GM12891 (cell line): ENCODE measurements at regions not wholly inside any gene's neighbourhood (a gene's known extent, or its start where the extent isn't known, plus 50 kb on each side); places are given as distances from the start of the nearest gene placed in this dataset.

ENCODE experiments used
- PAX5 ChIP-seq: IDR thresholded peaks from 2 replicates; pipeline ENCODE4 v1.6.1; 2011; ENCODE audit warnings: low read length, moderate library complexity, mild to moderate bottlenecking; ENCODE audit not compliant: insufficient read depth, severe bottlenecking
- POLR2A ChIP-seq: IDR thresholded peaks from 2 replicates; pipeline ENCODE4 v1.6.1; 2011; ENCODE audit warnings: low read depth, low read length, control low read depth
- POLR2AphosphoS5 ChIP-seq: IDR thresholded peaks from 2 replicates; pipeline ENCODE4 v1.6.1; 2011; ENCODE audit warnings: low read depth, low read length, control low read depth
- POU2F2 ChIP-seq: IDR thresholded peaks from 2 replicates; pipeline ENCODE4 v1.6.1; 2011; ENCODE audit warnings: low read depth, mild to moderate bottlenecking, control low read depth, low read length, moderate library complexity
- SPI1 ChIP-seq: IDR thresholded peaks from 2 replicates; pipeline ENCODE4 v1.6.1; 2011; ENCODE audit warnings: low read depth, low read length, control low read depth
- TAF1 ChIP-seq: IDR thresholded peaks from 2 replicates; pipeline ENCODE4 v1.6.1; 2011; ENCODE audit warnings: low read depth, low read length, control low read depth

GRCh38 chr6:134835993-134836392, 113.9 kb downstream of the ALDH8A1 start:
- TF ChIP-seq POLR2A (no peak), TAF1 (no peak), POLR2AphosphoS5 (no peak), PAX5 (no peak), SPI1 (no peak), POU2F2 (no peak)
